ENCODE measurements at regions not wholly inside any gene's neighbourhood (a gene's known extent, or its start where the extent isn't known, plus 50 kb on each side); places are given as distances from the start of the nearest gene placed in this dataset.

- Histone ChIP-seq H3K36me3 (ENCODE audit: insufficient read depth) (no peaks in the 10 kb centered on the region), H3K27ac (ENCODE audit: low read depth) (no peak overlapping the region), H3K4me1 (ENCODE audit: insufficient read depth) (peaks cover 5% of the 10 kb centered on the region; the same call in 1 of the 2 replicates), H3K4me3 (no peak overlapping the region), H3K79me2 (replicated peaks; ENCODE audit: insufficient read depth) (no peaks in the 10 kb centered on the region), H3K27me3 (ENCODE audit: insufficient read depth) (no peaks in the 10 kb centered on the region), H4K20me1 (replicated peaks; ENCODE audit: insufficient read depth) (no peaks in the 10 kb centered on the region), H3K9me2 (ENCODE audit: insufficient read depth) (no peaks in the 10 kb centered on the region), H3F3A (replicated peaks; ENCODE audit: low read depth) (no peaks in the 10 kb centered on the region), H3K4me2 (no peak overlapping the region), H2AFZ (no peak overlapping the region; the same call in 1 of the 2 replicates)
- no peaks in the 10 kb centered on the region for H3K36me3 Mint-ChIP-seq (ENCODE audit: low read depth)
- peaks cover 4% of the 10 kb centered on the region for H3K4me1 Mint-ChIP-seq
- H3K27ac Mint-ChIP-seq: no peak overlapping the region
- H3K4me3 Mint-ChIP-seq: no peak overlapping the region
- no peak for TF ChIP-seq EZH2phosphoT487 (IDR thresholded peaks at IDR 0.05; ENCODE audit: unreplicated experiment)
- DNase-seq (ENCODE audit: low spot score): no peak
- H3K9me3 Mint-ChIP-seq: no peaks in the 10 kb centered on the region
- ATAC-seq: peak; percentile 40; the same call in 2 of the 3 replicates
- peaks cover 8% of the 10 kb centered on the region for H3K27me3 Mint-ChIP-seq (ENCODE audit: insufficient read depth, low read depth, poor library complexity)
These were observed 98.4 kb upstream of the HAND1 start for GRCh38 chr5:154576429-154576806.

- H2AFZ ChIP-seq: no peak overlapping the region
- H3F3A ChIP-seq (replicated peaks; ENCODE audit: low read depth): no peaks in the 10 kb centered on the region
- no peaks in the 10 kb centered on the region for H3K9me3 Mint-ChIP-seq
- H3K4me2 ChIP-seq: no peak overlapping the region
- peaks cover 8% of the 10 kb centered on the region for H3K27me3 Mint-ChIP-seq (ENCODE audit: insufficient read depth, low read depth, poor library complexity)
- no peak overlapping the region for H3K27ac ChIP-seq (ENCODE audit: low read depth)
- no peaks in the 10 kb centered on the region for H3K36me3 ChIP-seq (ENCODE audit: insufficient read depth)
- TF ChIP-seq, protein P1, sequence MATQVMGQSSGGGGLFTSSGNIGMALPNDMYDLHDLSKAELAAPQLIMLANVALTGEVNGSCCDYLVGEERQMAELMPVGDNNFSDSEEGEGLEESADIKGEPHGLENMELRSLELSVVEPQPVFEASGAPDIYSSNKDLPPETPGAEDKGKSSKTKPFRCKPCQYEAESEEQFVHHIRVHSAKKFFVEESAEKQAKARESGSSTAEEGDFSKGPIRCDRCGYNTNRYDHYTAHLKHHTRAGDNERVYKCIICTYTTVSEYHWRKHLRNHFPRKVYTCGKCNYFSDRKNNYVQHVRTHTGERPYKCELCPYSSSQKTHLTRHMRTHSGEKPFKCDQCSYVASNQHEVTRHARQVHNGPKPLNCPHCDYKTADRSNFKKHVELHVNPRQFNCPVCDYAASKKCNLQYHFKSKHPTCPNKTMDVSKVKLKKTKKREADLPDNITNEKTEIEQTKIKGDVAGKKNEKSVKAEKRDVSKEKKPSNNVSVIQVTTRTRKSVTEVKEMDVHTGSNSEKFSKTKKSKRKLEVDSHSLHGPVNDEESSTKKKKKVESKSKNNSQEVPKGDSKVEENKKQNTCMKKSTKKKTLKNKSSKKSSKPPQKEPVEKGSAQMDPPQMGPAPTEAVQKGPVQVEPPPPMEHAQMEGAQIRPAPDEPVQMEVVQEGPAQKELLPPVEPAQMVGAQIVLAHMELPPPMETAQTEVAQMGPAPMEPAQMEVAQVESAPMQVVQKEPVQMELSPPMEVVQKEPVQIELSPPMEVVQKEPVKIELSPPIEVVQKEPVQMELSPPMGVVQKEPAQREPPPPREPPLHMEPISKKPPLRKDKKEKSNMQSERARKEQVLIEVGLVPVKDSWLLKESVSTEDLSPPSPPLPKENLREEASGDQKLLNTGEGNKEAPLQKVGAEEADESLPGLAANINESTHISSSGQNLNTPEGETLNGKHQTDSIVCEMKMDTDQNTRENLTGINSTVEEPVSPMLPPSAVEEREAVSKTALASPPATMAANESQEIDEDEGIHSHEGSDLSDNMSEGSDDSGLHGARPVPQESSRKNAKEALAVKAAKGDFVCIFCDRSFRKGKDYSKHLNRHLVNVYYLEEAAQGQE (IDR thresholded peaks at IDR 0.05; ENCODE audit: unreplicated experiment): no peak
- TF ChIP-seq, protein P2, sequence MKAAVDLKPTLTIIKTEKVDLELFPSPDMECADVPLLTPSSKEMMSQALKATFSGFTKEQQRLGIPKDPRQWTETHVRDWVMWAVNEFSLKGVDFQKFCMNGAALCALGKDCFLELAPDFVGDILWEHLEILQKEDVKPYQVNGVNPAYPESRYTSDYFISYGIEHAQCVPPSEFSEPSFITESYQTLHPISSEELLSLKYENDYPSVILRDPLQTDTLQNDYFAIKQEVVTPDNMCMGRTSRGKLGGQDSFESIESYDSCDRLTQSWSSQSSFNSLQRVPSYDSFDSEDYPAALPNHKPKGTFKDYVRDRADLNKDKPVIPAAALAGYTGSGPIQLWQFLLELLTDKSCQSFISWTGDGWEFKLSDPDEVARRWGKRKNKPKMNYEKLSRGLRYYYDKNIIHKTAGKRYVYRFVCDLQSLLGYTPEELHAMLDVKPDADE (IDR thresholded peaks at IDR 0.05): no peak
- TF ChIP-seq STAT1 (IDR thresholded peaks at IDR 0.05; ENCODE audit: unreplicated experiment): no peak
- TF ChIP-seq, protein P3, sequence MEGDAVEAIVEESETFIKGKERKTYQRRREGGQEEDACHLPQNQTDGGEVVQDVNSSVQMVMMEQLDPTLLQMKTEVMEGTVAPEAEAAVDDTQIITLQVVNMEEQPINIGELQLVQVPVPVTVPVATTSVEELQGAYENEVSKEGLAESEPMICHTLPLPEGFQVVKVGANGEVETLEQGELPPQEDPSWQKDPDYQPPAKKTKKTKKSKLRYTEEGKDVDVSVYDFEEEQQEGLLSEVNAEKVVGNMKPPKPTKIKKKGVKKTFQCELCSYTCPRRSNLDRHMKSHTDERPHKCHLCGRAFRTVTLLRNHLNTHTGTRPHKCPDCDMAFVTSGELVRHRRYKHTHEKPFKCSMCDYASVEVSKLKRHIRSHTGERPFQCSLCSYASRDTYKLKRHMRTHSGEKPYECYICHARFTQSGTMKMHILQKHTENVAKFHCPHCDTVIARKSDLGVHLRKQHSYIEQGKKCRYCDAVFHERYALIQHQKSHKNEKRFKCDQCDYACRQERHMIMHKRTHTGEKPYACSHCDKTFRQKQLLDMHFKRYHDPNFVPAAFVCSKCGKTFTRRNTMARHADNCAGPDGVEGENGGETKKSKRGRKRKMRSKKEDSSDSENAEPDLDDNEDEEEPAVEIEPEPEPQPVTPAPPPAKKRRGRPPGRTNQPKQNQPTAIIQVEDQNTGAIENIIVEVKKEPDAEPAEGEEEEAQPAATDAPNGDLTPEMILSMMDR (conservative IDR thresholded peaks at IDR 0.05; ENCODE audit: low read depth in 2 of 2): peak; percentile 31 to 55; a peak in 2 of 4 replicates
- H3K9me2 ChIP-seq (ENCODE audit: insufficient read depth): no peaks in the 10 kb centered on the region
- no peak overlapping the region for H3K4me3 ChIP-seq
- no peaks in the 10 kb centered on the region for H3K79me2 ChIP-seq (replicated peaks; ENCODE audit: insufficient read depth)
- no peaks in the 10 kb centered on the region for H4K20me1 ChIP-seq (replicated peaks; ENCODE audit: insufficient read depth)
- H3K4me3 Mint-ChIP-seq: no peak overlapping the region
- peaks cover 9% of the 10 kb centered on the region for H3K4me1 ChIP-seq (ENCODE audit: insufficient read depth)
- peak; percentile 50 for ATAC-seq
- DNase-seq (ENCODE audit: low spot score): peak; percentile 35
- H3K4me1 Mint-ChIP-seq: peaks cover 8% of the 10 kb centered on the region
- H3K27me3 ChIP-seq (ENCODE audit: insufficient read depth): no peaks in the 10 kb centered on the region
- no peaks in the 10 kb centered on the region for H3K36me3 Mint-ChIP-seq (ENCODE audit: low read depth)
- no peak overlapping the region for H3K27ac Mint-ChIP-seq
These were observed 97.8 kb upstream of the HAND1 start for GRCh38 chr5:154575546-154576428.
